Hepatocyte (in vitro differentiated cells): ENCODE measurements at regions not wholly inside any gene's neighbourhood (a gene's known extent, or its start where the extent isn't known, plus 50 kb on each side); places are given as distances from the start of the nearest gene placed in this dataset.

ENCODE experiments used
- DNase-seq: peaks from one replicate; pipeline ENCODE4 v3.0.0-alpha.2; 2016; ENCODE audit warnings: low spot score
- H2AFZ ChIP-seq: fragments of 200-600 bp; sonication (generic); 2 replicates; pipeline ENCODE4 v1.6.0; 2016; ENCODE audit warnings: antibody characterized with exemption, mild to moderate bottlenecking
- H3K27ac ChIP-seq: fragments of 200-600 bp; sonication (generic); 2 replicates; pipeline ENCODE4 v1.5.1; 2016; ENCODE audit warnings: mild to moderate bottlenecking
- H3K27me3 ChIP-seq: fragments of 200-600 bp; sonication (generic); 2 replicates; pipeline ENCODE4 v1.6.1; 2016
- H3K36me3 ChIP-seq: fragments of 200-600 bp; sonication (generic); replicated peaks from 2 replicates; pipeline ENCODE4 v1.5.1; 2016; ENCODE audit warnings: low read depth; ENCODE audit not compliant: insufficient read depth
- H3K4me1 ChIP-seq: fragments of 200-600 bp; sonication (generic); 2 replicates; pipeline ENCODE4 v1.5.1; 2016; ENCODE audit warnings: mild to moderate bottlenecking, moderate library complexity; ENCODE audit not compliant: insufficient read depth
- H3K4me2 ChIP-seq: fragments of 200-600 bp; sonication (generic); 2 replicates; pipeline ENCODE4 v1.6.0; 2016
- H3K4me3 ChIP-seq: fragments of 200-600 bp; sonication (generic); 2 replicates; pipeline ENCODE4 v1.5.1; 2016; ENCODE audit warnings: mild to moderate bottlenecking
- H3K79me2 ChIP-seq: fragments of 200-600 bp; sonication (generic); 2 replicates; pipeline ENCODE4 v1.6.0; 2017; ENCODE audit warnings: mild to moderate bottlenecking
- H3K9me2 ChIP-seq: fragments of 200-600 bp; sonication (generic); replicated peaks from 2 replicates; pipeline ENCODE4 v1.6.0; 2017; ENCODE audit warnings: mild to moderate bottlenecking; ENCODE audit not compliant: insufficient read depth
- H3K9me3 ChIP-seq: fragments of 200-600 bp; sonication (generic); 2 replicates; pipeline ENCODE4 v1.5.1; 2016; ENCODE audit warnings: low read depth, mild to moderate bottlenecking
- H4K20me1 ChIP-seq: fragments of 200-600 bp; sonication (generic); 2 replicates; pipeline ENCODE4 v1.6.0; 2016; ENCODE audit warnings: mild to moderate bottlenecking; ENCODE audit not compliant: insufficient read depth, poor library complexity, severe bottlenecking
- EZH2 ChIP-seq: fragments of 200-600 bp; sonication (generic); IDR thresholded peaks from 2 replicates; pipeline ENCODE4 v1.6.1; 2016; ENCODE audit warnings: antibody characterized with exemption, mild to moderate bottlenecking, borderline replicate concordance
- EZH2phosphoT487 ChIP-seq: fragments of 200-600 bp; sonication (generic); IDR thresholded peaks from one replicate; pipeline ENCODE4 v1.6.1; 2018; ENCODE audit warnings: antibody characterized with exemption, mild to moderate bottlenecking, low read depth, moderate library complexity; ENCODE audit not compliant: unreplicated experiment, severe bottlenecking
- WGBS: methylation state at CpG from one replicate; pipeline ENCODE4 v1.1.6; 2016; ENCODE audit warnings: low lambda C conversion rate; ENCODE audit errors: missing lambda C conversion rate; 5-methylcytosine and 5-hydroxymethylcytosine counted together
- TF ChIP-seq, protein P1 (sequence below): fragments of 200-600 bp; sonication (generic); IDR thresholded peaks from 2 replicates; pipeline ENCODE4 v1.5.1; 2016; ENCODE audit warnings: antibody characterized with exemption, mild to moderate bottlenecking; ENCODE audit not compliant: poor library complexity

DNA sequence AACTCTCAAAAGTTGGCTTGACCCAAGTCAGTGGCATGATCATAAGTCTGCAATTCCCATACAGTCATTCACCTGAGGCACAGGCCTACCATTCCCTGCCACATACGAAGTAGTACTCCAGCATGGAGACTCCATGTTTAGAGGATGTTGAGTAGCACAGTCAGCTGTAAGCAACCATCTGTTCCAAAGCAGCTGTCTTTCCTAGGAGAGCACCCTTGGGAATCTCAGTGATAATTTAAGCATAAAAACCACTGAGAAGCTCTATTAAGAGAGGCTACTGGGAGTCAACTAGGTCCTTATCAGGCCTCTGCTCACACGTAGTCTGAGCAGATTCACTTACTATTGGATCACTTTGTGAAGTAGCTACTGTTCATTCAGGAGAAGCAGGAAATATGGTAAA lies 61.6 kb upstream of the UNC5B start:
- Histone ChIP-seq H3K27me3 (peaks cover 8% of the 10 kb centered on the region), H4K20me1 (no peaks in the 10 kb centered on the region), H3K36me3 (no peaks in the 10 kb centered on the region), H3K4me2 (no peak overlapping the region), H3K9me2 (no peaks in the 10 kb centered on the region), H3K27ac (no peak overlapping the region), H3K79me2 (no peaks in the 10 kb centered on the region), H3K4me1 (no peaks in the 10 kb centered on the region), H3K9me3 (no peaks in the 10 kb centered on the region), H2AFZ (no peak overlapping the region), H3K4me3 (no peak overlapping the region)
- WGBS: 82% methylated on average over 2 of the region's 2 CpGs
- no peak for TF ChIP-seq EZH2
- TF ChIP-seq, protein P1, sequence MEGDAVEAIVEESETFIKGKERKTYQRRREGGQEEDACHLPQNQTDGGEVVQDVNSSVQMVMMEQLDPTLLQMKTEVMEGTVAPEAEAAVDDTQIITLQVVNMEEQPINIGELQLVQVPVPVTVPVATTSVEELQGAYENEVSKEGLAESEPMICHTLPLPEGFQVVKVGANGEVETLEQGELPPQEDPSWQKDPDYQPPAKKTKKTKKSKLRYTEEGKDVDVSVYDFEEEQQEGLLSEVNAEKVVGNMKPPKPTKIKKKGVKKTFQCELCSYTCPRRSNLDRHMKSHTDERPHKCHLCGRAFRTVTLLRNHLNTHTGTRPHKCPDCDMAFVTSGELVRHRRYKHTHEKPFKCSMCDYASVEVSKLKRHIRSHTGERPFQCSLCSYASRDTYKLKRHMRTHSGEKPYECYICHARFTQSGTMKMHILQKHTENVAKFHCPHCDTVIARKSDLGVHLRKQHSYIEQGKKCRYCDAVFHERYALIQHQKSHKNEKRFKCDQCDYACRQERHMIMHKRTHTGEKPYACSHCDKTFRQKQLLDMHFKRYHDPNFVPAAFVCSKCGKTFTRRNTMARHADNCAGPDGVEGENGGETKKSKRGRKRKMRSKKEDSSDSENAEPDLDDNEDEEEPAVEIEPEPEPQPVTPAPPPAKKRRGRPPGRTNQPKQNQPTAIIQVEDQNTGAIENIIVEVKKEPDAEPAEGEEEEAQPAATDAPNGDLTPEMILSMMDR: no peak
- DNase-seq: no peak

DNA sequence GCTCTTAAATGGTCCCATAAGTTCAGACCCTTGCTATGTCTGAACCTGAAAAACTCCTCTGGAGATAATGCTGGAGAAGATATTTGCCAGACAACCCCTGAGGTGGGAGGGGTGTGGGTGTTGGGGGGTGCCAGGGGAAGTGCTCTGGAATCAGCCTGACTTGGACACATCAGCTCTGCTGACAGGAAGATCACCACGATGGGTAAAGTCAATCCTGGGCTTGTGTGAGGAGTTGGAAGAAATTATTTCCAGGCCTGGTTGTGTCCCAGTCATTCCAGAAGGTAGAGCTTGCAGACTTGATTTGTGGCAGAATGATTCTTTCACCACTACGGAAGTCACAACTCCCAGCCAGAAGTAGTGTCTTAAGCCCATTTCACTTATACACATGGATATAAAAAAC lies 60.3 kb upstream of the UNC5B start:
- H3K79me2 ChIP-seq: no peaks in the 10 kb centered on the region
- no peak for DNase-seq
- no peak overlapping the region for H2AFZ ChIP-seq
- H3K4me2 ChIP-seq: no peak overlapping the region
- 41% methylated on average over 2 of the region's 2 CpGs for WGBS
- H3K9me2 ChIP-seq: no peaks in the 10 kb centered on the region
- no peaks in the 10 kb centered on the region for H3K9me3 ChIP-seq
- H4K20me1 ChIP-seq: no peaks in the 10 kb centered on the region
- H3K27me3 ChIP-seq: peaks cover 7% of the 10 kb centered on the region
- H3K27ac ChIP-seq: no peak overlapping the region
- H3K4me3 ChIP-seq: no peak overlapping the region
- TF ChIP-seq EZH2phosphoT487 (no peak), EZH2 (no peak)
- TF ChIP-seq, protein P1: no peak
- H3K4me1 ChIP-seq: no peaks in the 10 kb centered on the region
- no peaks in the 10 kb centered on the region for H3K36me3 ChIP-seq

DNA sequence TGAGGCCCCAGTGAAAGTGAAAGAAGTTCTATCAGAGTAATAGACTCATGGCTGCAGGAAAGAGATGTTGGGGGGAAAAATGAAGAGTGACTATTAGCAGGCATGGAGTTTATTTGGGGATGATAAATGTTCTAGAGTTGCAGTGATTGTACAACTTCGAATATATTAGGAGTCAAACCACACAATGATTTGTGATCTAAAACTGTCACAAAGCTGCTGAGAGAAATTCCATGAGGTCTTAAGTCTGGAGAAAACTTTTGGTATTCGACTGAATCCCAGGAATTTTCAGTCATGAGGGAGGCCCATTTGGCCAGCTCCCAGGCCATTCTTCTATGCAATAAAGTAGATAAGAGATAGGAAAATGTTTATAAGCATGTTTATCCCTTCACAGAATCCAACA lies 55.9 kb upstream of the UNC5B start:
- DNase-seq: no peak
- H3K4me1 ChIP-seq: no peaks in the 10 kb centered on the region
- H3K9me3 ChIP-seq: no peaks in the 10 kb centered on the region
- no peaks in the 10 kb centered on the region for H3K9me2 ChIP-seq
- no peak overlapping the region for H3K4me3 ChIP-seq
- no peaks in the 10 kb centered on the region for H3K36me3 ChIP-seq
- no peak overlapping the region for H3K4me2 ChIP-seq
- no peaks in the 10 kb centered on the region for H3K79me2 ChIP-seq
- TF ChIP-seq EZH2 (no peak), EZH2phosphoT487 (no peak)
- TF ChIP-seq, protein P1: no peak
- no peaks in the 10 kb centered on the region for H4K20me1 ChIP-seq
- no peaks in the 10 kb centered on the region for H3K27me3 ChIP-seq
- 45% methylated on average over 2 of the region's 2 CpGs for WGBS
- H2AFZ ChIP-seq: no peak overlapping the region
- no peak overlapping the region for H3K27ac ChIP-seq

DNA sequence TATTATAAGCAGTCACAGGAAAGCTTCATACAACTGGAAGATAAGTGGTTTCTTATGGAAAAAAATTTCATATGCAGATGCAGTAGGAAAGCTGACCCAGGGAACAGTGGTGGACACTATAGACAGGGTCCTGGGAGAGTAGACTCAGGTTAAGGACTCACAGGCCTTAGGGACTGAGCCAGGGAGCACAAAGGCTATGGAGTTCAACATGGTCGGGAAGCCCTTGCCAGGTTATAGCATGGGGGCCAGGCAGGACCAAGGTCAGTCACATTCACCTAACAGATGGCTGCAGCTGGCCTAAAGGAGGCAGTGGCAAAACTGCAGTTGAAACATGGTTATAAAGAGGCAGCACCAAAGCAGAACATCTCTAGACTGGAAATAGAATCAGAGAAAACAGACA lies 54.9 kb upstream of the UNC5B start:
- Histone ChIP-seq H3K4me3 (no peak overlapping the region), H2AFZ (no peak overlapping the region), H3K4me1 (no peaks in the 10 kb centered on the region), H3K36me3 (no peaks in the 10 kb centered on the region), H3K79me2 (no peaks in the 10 kb centered on the region), H3K9me2 (no peaks in the 10 kb centered on the region), H3K9me3 (no peaks in the 10 kb centered on the region), H3K27ac (no peak overlapping the region), H4K20me1 (no peaks in the 10 kb centered on the region), H3K4me2 (no peak overlapping the region), H3K27me3 (no peaks in the 10 kb centered on the region)
- TF ChIP-seq EZH2: no peak
- TF ChIP-seq EZH2phosphoT487: no peak
- TF ChIP-seq, protein P1: no peak
- no peak for DNase-seq
- WGBS: 89% methylated on average over 1 of the region's 1 CpG
